ENCODE measurements at regions not wholly inside any gene's neighbourhood (a gene's known extent, or its start where the extent isn't known, plus 50 kb on each side); places are given as distances from the start of the nearest gene placed in this dataset.

DNA sequence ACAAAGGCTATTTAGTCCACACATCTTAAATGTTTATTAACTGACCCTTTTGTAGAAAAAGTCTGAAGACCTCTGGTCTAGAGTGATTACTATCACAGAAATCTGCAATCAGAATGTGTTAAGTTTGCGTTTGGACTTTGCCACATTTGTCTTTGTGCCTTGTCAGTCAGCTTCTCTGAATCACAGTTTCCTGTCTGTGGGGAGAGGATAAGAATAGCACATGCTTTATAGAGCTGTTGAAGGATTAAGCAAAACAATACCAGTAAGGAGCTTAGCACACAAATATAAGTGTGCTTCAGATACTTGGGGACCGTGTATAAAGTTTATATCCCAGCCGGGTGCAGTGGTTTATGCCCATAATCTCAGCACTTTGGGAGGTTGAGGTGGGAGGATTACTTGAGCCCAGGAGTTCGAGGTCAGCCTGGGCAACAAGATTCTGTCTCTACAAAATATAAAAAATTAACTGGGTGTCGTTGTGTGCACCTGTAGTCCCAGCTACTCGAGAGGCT, 63.0 kb upstream of the BTG1 start:
- no peak for TF ChIP-seq POLR2AphosphoS5 (IDR thresholded peaks at IDR 0.05; ENCODE audit: low read depth)
- no peak for TF ChIP-seq CREB1 (CRISPR knock-in tag; IDR thresholded peaks at IDR 0.05; ENCODE audit: low read depth)
- TF ChIP-seq, protein P1, sequence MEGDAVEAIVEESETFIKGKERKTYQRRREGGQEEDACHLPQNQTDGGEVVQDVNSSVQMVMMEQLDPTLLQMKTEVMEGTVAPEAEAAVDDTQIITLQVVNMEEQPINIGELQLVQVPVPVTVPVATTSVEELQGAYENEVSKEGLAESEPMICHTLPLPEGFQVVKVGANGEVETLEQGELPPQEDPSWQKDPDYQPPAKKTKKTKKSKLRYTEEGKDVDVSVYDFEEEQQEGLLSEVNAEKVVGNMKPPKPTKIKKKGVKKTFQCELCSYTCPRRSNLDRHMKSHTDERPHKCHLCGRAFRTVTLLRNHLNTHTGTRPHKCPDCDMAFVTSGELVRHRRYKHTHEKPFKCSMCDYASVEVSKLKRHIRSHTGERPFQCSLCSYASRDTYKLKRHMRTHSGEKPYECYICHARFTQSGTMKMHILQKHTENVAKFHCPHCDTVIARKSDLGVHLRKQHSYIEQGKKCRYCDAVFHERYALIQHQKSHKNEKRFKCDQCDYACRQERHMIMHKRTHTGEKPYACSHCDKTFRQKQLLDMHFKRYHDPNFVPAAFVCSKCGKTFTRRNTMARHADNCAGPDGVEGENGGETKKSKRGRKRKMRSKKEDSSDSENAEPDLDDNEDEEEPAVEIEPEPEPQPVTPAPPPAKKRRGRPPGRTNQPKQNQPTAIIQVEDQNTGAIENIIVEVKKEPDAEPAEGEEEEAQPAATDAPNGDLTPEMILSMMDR (conservative IDR thresholded peaks at IDR 0.05; ENCODE audit: low read depth in 2 of 2): no peak
- TF ChIP-seq JUNB (IDR thresholded peaks at IDR 0.05; ENCODE audit: unreplicated experiment): no peak
- no peak for TF ChIP-seq EZH2 (IDR thresholded peaks at IDR 0.05; ENCODE audit: low read depth, unreplicated experiment)

Measured in GM23338 (cell line).